ENCODE measurements at regions not wholly inside any gene's neighbourhood (a gene's known extent, or its start where the extent isn't known, plus 50 kb on each side); places are given as distances from the start of the nearest gene placed in this dataset.

DNA sequence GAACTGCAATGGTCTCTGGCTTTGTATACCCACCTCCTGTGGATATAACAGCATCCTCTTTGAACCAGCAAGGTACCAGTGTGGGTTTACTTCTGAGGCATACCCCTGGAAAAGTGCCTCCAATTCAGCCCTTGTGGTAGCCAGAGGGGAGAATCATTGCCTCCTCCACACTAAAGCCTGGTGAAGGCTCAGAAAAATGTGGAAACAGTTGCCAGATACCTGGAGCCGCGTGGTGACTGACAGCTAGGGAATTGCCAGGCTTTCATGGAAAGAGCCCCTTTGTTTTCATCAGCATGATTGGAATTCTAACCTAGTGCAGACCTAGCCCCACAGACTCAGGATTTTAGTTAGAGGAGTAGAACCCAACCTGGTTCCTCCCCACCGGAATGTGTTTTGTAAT lies 168.6 kb upstream of the KLF3 start:
- TF ChIP-seq, protein P1, sequence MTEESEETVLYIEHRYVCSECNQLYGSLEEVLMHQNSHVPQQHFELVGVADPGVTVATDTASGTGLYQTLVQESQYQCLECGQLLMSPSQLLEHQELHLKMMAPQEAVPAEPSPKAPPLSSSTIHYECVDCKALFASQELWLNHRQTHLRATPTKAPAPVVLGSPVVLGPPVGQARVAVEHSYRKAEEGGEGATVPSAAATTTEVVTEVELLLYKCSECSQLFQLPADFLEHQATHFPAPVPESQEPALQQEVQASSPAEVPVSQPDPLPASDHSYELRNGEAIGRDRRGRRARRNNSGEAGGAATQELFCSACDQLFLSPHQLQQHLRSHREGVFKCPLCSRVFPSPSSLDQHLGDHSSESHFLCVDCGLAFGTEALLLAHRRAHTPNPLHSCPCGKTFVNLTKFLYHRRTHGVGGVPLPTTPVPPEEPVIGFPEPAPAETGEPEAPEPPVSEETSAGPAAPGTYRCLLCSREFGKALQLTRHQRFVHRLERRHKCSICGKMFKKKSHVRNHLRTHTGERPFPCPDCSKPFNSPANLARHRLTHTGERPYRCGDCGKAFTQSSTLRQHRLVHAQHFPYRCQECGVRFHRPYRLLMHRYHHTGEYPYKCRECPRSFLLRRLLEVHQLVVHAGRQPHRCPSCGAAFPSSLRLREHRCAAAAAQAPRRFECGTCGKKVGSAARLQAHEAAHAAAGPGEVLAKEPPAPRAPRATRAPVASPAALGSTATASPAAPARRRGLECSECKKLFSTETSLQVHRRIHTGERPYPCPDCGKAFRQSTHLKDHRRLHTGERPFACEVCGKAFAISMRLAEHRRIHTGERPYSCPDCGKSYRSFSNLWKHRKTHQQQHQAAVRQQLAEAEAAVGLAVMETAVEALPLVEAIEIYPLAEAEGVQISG (CRISPR knock-in tag; IDR thresholded peaks at IDR 0.05): no peak
- TF ChIP-seq SUZ12 (IDR thresholded peaks at IDR 0.05; ENCODE audit: low read depth, low read length) (no peak), JUND (CRISPR knock-in tag; IDR thresholded peaks at IDR 0.05) (no peak)
